Heart left ventricle (tissue), 16 donors: ENCODE measurements at regions not wholly inside any gene's neighbourhood (a gene's known extent, or its start where the extent isn't known, plus 50 kb on each side); places are given as distances from the start of the nearest gene placed in this dataset.

Source experiments
- ATAC-seq, 4 donors: fragments of 200-7000 bp; cut with Tn5 transposase; one replicate each; pipeline ENCODE4 v1.9.1; 2020 to 2022; ENCODE audit warnings: moderate library complexity in 4 of 4, mild to moderate bottlenecking in 3 of 4, moderate number of reproducible peaks in 1 of 4
- DNase-seq, 5 donors: peaks; one replicate each; pipeline ENCODE4 v3.0.0-alpha.2; 2020
- H3K27ac ChIP-seq, 12 donors: fragments of 200-600 bp; sonication (generic) in 4 of 12; one replicate each; pipeline versions ENCODE4 v1.5.0 to v1.8.0; 2016 to 2022; ENCODE audit warnings: mild to moderate bottlenecking in 2 of 12
- H3K27me3 ChIP-seq, 9 donors: fragments of 200-600 bp; sonication (generic) in 2 of 9; one replicate each; pipeline versions ENCODE4 v1.5.1 to v1.8.0; 2016 to 2022; ENCODE audit warnings: mild to moderate bottlenecking in 3 of 9
- H3K36me3 ChIP-seq, 9 donors: fragments of 200-600 bp; sonication (generic) in 2 of 9; one replicate each; pipeline versions ENCODE4 v1.5.0 to v1.8.0; 2018 to 2022; ENCODE audit warnings: mild to moderate bottlenecking in 2 of 9
- H3K4me1 ChIP-seq, 12 donors: fragments of 200-600 bp; sonication (generic) in 4 of 12; one replicate each; pipeline versions ENCODE4 v1.5.0 to v1.8.0; 2016 to 2022; ENCODE audit warnings: mild to moderate bottlenecking in 3 of 12
- H3K4me3 ChIP-seq, 12 donors: fragments of 200-600 bp; sonication (generic) in 4 of 12; one replicate each; pipeline versions ENCODE4 v1.5.0 to v1.8.0; 2017 to 2022; ENCODE audit warnings: mild to moderate bottlenecking in 9 of 12, moderate library complexity in 4 of 12
- H3K9me3 ChIP-seq, 12 donors: fragments of 200-600 bp; sonication (generic) in 4 of 12; one replicate each; pipeline versions ENCODE4 v1.5.0 to v1.8.0; 2016 to 2022; ENCODE audit warnings: mild to moderate bottlenecking in 1 of 12
- CTCF ChIP-seq, 12 donors: fragments of 200-600 bp; sonication (generic) in 4 of 12; IDR thresholded peaks; one replicate each; pipeline versions ENCODE4 v1.5.0 to v1.8.0; 2018 to 2022; ENCODE audit warnings: antibody characterized with exemption in 12 of 12, mild to moderate bottlenecking in 5 of 12
- POLR2A ChIP-seq, 2 donors: fragments of 450-650 bp; IDR thresholded peaks; one replicate each; pipeline ENCODE4 v1.6.1; 2017; ENCODE audit warnings: antibody characterized with exemption in 2 of 2, mild to moderate bottlenecking in 2 of 2, moderate library complexity in 2 of 2
- WGBS, 4 donors: extraction: QIAGEN DNeasy Blood & Tissue Kit in 2 of 4; methylation state at CpG; one replicate each; pipeline versions ENCODE4 v1.1.5 to v1.1.7; 2013 to 2018; 5-methylcytosine and 5-hydroxymethylcytosine counted together
- intact Hi-C, 10 donors: fragments of 100-400 bp; cut with DNase I; formaldehyde crosslinking; loops; one replicate each; pipeline versions ENCODE4 v1.11.1 to v1.14.2; 2022
- donor health status: ischemic (EF 13 %, LVEDD 7.1; RV severe dilation, severe dysfunction).
- donor health status: healthy with polysubstance abuse.
- donor health status: DM: no; HTN: yes; CAD: no.
- donor health status: DM: no; HTN: no; CAD: no.
- donor health status: ischemic (EF 25% LVEDD 6.9; RV normal size, moderate dysfunction).
- donor health status: ischemic (EF 25% LVEDD 5.7; RV mildly dilated, moderate dysfunction).
- donor health status: healthy.
- donor health status: DM: yes; HTN: yes; CAD: no.
- donor health status: ischemic (EF 35%, LVEDD 5.7; RV mildly dilated, moderate dysfunction).
- donor health status: nonischemic (EF 11% LVEDD 7.7; RV severe dilation, severe dysfunction).
- donor health status: DM: yes; HTN: yes; CAD: no.
- donor health status: PGD.
- donor health status: ischemic (EF 29% LVEDD 5.4; RV normal size, mild dysfunction).
- donor health status: nonischemic (EF 23%, LVEDD 6.1; RV moderate dilation, normal function).

GRCh38 chr6:79385333-79385732, 150.9 kb upstream of the HMGN3 start:
- intact Hi-C loops: no loop called here
- Histone ChIP-seq H3K27ac (peak overlapping the region in 2 of 12 donors; percentile 5 to 9), H3K9me3 (no peaks in the 10 kb centered on the region), H3K4me1 (peaks cover 0 to 21% (median 2%) of the 10 kb centered on the region in 12 donors), H3K36me3 (no peaks in the 10 kb centered on the region), H3K27me3 (no peaks in the 10 kb centered on the region), H3K4me3 (no peak overlapping the region)
- ATAC-seq (peak in 1 of 4 donors; percentile 59), DNase-seq (no peak)
- no peak for TF ChIP-seq POLR2A (IDR thresholded peaks at IDR 0.05)
- no peak for TF ChIP-seq CTCF (IDR thresholded peaks at IDR 0.05)
- 59 to 70% (median 64%) methylated on average over 1 of the region's 1 CpG for WGBS, 4 donors

GRCh38 chr6:79384845-79385244, 150.4 kb upstream of the HMGN3 start:
- DNase-seq (peak in 1 of 5 donors; percentile 38), ATAC-seq (peak in 2 of 4 donors; percentile 52 to 77)
- H3K4me3 ChIP-seq: no peak overlapping the region
- no peak overlapping the region for H3K27ac ChIP-seq
- H3K36me3 ChIP-seq: no peaks in the 10 kb centered on the region
- no peaks in the 10 kb centered on the region for H3K27me3 ChIP-seq
- intact Hi-C loops: no loop called here
- peaks cover 0 to 21% (median 2%) of the 10 kb centered on the region in 12 donors for H3K4me1 ChIP-seq
- TF ChIP-seq POLR2A (IDR thresholded peaks at IDR 0.05) (no peak), CTCF (IDR thresholded peaks at IDR 0.05) (no peak)
- 25 to 80% (median 48%) methylated on average over 1 of the region's 1 CpG for WGBS, 4 donors
- H3K9me3 ChIP-seq: no peaks in the 10 kb centered on the region

DNA sequence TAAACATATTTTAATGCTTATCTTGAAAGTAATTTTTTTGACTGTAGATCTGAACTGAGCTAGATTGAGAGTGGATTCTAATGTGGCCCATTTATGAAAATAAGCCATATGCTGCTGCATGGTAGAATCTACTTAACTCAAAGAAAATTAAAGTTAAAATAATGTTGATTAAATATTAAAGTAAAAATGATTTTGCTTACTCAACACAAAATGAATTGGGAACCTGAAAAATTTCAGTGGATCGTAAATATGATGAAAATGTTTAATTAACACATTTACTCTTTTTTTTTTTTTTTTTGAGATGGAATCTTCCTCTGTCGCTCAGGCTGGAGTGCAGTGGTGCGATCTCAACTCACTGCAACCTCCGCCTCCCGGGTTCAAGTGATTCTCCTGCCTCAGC, 144.5 kb upstream of the HMGN3 start:
- Histone ChIP-seq H3K27ac (no peak overlapping the region), H3K4me3 (no peak overlapping the region), H3K9me3 (no peaks in the 10 kb centered on the region), H3K36me3 (no peaks in the 10 kb centered on the region), H3K27me3 (no peaks in the 10 kb centered on the region), H3K4me1 (peaks cover 0 to 3% (median 0%) of the 10 kb centered on the region in 12 donors)
- WGBS, 4 donors: 95 to 98% (median 97%) methylated on average over 5 of the region's 5 CpGs
- intact Hi-C loops: no loop called here
- TF ChIP-seq POLR2A (IDR thresholded peaks at IDR 0.05): no peak
- TF ChIP-seq CTCF (IDR thresholded peaks at IDR 0.05): no peak
- ATAC-seq: no peak
- no peak for DNase-seq

DNA sequence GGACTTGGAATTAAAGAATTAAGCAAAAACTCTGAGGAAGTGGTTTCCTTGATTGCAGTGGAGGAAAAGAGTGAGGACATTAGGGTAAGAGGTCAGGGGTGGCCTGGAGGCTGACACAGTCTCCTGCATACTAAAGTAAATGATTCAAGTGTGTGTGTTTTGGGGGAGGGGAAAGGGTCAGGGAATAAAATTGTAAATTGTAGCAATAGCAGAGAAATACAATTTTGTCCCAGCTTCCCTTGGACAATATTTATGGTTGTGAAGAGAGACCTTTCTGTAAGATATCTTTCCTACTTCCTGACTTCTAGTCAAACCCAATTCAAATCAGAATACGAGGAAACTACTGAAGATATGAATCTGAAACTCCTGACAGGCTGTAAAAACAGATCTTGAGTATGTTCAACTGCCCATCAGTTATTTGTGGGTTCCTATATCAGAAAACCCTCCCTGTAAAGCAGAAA, 143.4 kb upstream of the HMGN3 start:
- DNase-seq: no peak
- intact Hi-C loops: no loop called here
- WGBS, 4 donors: 30 to 48% (median 45%) methylated on average over 1 of the region's 1 CpG
- no peak overlapping the region for H3K4me3 ChIP-seq
- ATAC-seq: peak in 2 of 4 donors; percentile 39 to 52
- H3K4me1 ChIP-seq: peaks cover 0 to 3% (median 0%) of the 10 kb centered on the region in 12 donors
- H3K9me3 ChIP-seq: no peaks in the 10 kb centered on the region
- H3K36me3 ChIP-seq: no peaks in the 10 kb centered on the region
- no peaks in the 10 kb centered on the region for H3K27me3 ChIP-seq
- TF ChIP-seq POLR2A (IDR thresholded peaks at IDR 0.05) (no peak), CTCF (IDR thresholded peaks at IDR 0.05) (no peak)
- H3K27ac ChIP-seq: no peak overlapping the region
